CD14-positive monocyte (primary cell): ENCODE measurements at regions not wholly inside any gene's neighbourhood (a gene's known extent, or its start where the extent isn't known, plus 50 kb on each side); places are given as distances from the start of the nearest gene placed in this dataset.

Experiments used
- DNase-seq, 3 donors: peaks; one replicate each; pipeline ENCODE4 v3.0.0-alpha.2; 2011 to 2022
- H2AFZ ChIP-seq: 2 replicates; pipeline ENCODE4 v1.6.0; 2012; ENCODE audit warnings: mild to moderate bottlenecking, low read depth, low read length, inconsistent platforms; ENCODE audit not compliant: insufficient read depth, poor library complexity, severe bottlenecking
- H3K27ac ChIP-seq, 2 donors: 1 replicate in 1 of 2; 2 replicates in 1 of 2; pipeline ENCODE4 v1.5.1; 2012 to 2013; ENCODE audit warnings: low read length in 2 of 2, control low read depth in 1 of 2, inconsistent platforms in 1 of 2, low read depth in 1 of 2, mild to moderate bottlenecking in 1 of 2
- H3K27me3 ChIP-seq, 2 donors: one replicate each; pipeline versions ENCODE4 v1.6.0 to v1.6.1; 2011 to 2013; ENCODE audit warnings: low read length in 2 of 2; ENCODE audit not compliant: control insufficient read depth in 2 of 2, insufficient read depth in 2 of 2
- H3K36me3 ChIP-seq, 2 donors: replicated peaks in 1 of 2; 1 replicate in 1 of 2; 2 replicates in 1 of 2; pipeline versions ENCODE4 v1.5.1 to v1.6.1; 2012 to 2013; ENCODE audit warnings: low read length in 2 of 2, control low read depth in 1 of 2, inconsistent platforms in 1 of 2, mild to moderate bottlenecking in 1 of 2; ENCODE audit not compliant: insufficient read depth in 2 of 2, control insufficient read depth in 1 of 2
- H3K4me1 ChIP-seq, 2 donors: 1 replicate in 1 of 2; 2 replicates in 1 of 2; pipeline versions ENCODE4 v1.5.1 to v1.6.1; 2012 to 2013; ENCODE audit warnings: low read length in 2 of 2, control low read depth in 1 of 2, inconsistent platforms in 1 of 2, mild to moderate bottlenecking in 1 of 2, moderate library complexity in 1 of 2; ENCODE audit not compliant: insufficient read depth in 2 of 2, control insufficient read depth in 1 of 2
- H3K4me2 ChIP-seq: replicated peaks from 2 replicates; pipeline ENCODE3; 2012; ENCODE audit warnings: low read length, moderate library complexity, mild to moderate bottlenecking; ENCODE audit not compliant: poor library complexity, severe bottlenecking; ENCODE audit errors: extremely low read depth
- H3K4me3 ChIP-seq, 3 experiments: fragments of 200-600 bp in 1 of 3; sonication (generic) in 1 of 3; replicated peaks in 1 of 3; 1 replicate in 2 of 3; 2 replicates in 1 of 3; pipeline ENCODE4 v1.5.1; 2011 to 2013; ENCODE audit warnings: low read length in 3 of 3, mild to moderate bottlenecking in 3 of 3, control low read depth in 2 of 3, low read depth in 2 of 3, inconsistent platforms in 1 of 3, moderate library complexity in 1 of 3
- H3K79me2 ChIP-seq: 2 replicates; pipeline ENCODE4 v1.6.0; 2012; ENCODE audit warnings: mild to moderate bottlenecking, control low read depth, inconsistent platforms, low read length, moderate library complexity; ENCODE audit not compliant: insufficient read depth
- H3K9ac ChIP-seq: 2 replicates; pipeline ENCODE4 v1.6.0; 2017; ENCODE audit warnings: low read length, mild to moderate bottlenecking; ENCODE audit not compliant: insufficient read depth, poor library complexity, severe bottlenecking
- H3K9me3 ChIP-seq, 2 donors: replicated peaks in 1 of 2; 1 replicate in 1 of 2; 2 replicates in 1 of 2; pipeline versions ENCODE4 v1.5.1 to v1.6.1; 2012 to 2013; ENCODE audit warnings: low read length in 2 of 2, control low read depth in 1 of 2; ENCODE audit not compliant: control insufficient read depth in 1 of 2, insufficient read depth in 1 of 2
- H4K20me1 ChIP-seq: 2 replicates; pipeline ENCODE4 v1.6.0; 2012; ENCODE audit warnings: mild to moderate bottlenecking, low read length, control low read depth, moderate library complexity; ENCODE audit not compliant: insufficient read depth
- H3K27ac Mint-ChIP-seq, 7 donors: one replicate each; pipeline ENCODE4 v1.8.0; 2020; ENCODE audit warnings: mild to moderate bottlenecking in 7 of 7, mixed read lengths in 7 of 7, moderate library complexity in 6 of 7, inconsistent platforms in 2 of 7
- H3K27me3 Mint-ChIP-seq, 3 donors: one replicate each; pipeline ENCODE4 v1.8.0; 2021 to 2022; ENCODE audit warnings: low read depth in 3 of 3, mild to moderate bottlenecking in 3 of 3, mixed read lengths in 3 of 3, moderate library complexity in 3 of 3, inconsistent platforms in 1 of 3
- H3K36me3 Mint-ChIP-seq, 2 donors: one replicate each; pipeline ENCODE4 v1.8.0; 2020; ENCODE audit warnings: mixed read lengths in 2 of 2, inconsistent platforms in 1 of 2, mild to moderate bottlenecking in 1 of 2
- H3K4me1 Mint-ChIP-seq: one replicate; pipeline ENCODE4 v1.8.0; 2020; ENCODE audit warnings: mild to moderate bottlenecking, mixed read lengths
- H3K4me3 Mint-ChIP-seq, 2 donors: one replicate each; pipeline ENCODE4 v1.8.0; 2020; ENCODE audit warnings: mild to moderate bottlenecking in 2 of 2, mixed read lengths in 2 of 2, moderate library complexity in 1 of 2
- H3K9me3 Mint-ChIP-seq, 7 donors: one replicate each; pipeline ENCODE4 v1.8.0; 2020 to 2022; ENCODE audit warnings: mixed read lengths in 7 of 7, mild to moderate bottlenecking in 6 of 7, moderate library complexity in 6 of 7, inconsistent platforms in 2 of 7
- CTCF ChIP-seq: fragments of 200-600 bp; IDR thresholded peaks from one replicate; pipeline ENCODE4 v1.8.0; 2022; ENCODE audit warnings: antibody characterized with exemption, mild to moderate bottlenecking
- WGBS: methylation state at CpG from one replicate; pipeline ENCODE4 v1.1.5; 2013; ENCODE audit warnings: missing lambda C conversion rate; ENCODE audit not compliant: insufficient coverage; 5-methylcytosine and 5-hydroxymethylcytosine counted together
- intact Hi-C, 2 donors: fragments of 100-400 bp; cut with micrococcal nuclease; formaldehyde crosslinking; loops; one replicate each; pipeline versions ENCODE4 v1.15.0 to v1.15.1; 2023

DNA sequence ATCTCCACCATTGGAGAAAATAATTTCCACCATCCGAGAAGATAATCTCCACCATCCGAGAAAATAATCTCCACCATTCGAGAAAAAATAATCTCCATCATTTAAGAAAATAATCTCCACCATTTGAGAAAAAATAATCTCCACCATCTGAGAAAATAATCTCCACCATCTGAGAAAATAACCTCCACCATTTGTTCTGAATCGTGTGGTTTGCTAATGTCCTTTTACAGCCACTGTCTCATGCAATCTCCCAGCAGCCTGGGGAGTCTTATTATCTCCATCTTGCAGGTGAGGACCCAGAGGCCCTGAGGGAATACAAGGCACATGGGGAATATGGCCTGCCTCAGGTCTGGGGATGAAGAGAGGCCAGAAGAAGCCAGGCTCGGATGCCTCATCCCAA, 54.1 kb upstream of the TCF20 start:
- Mint-ChIP-seq H3K27me3 (peaks cover 3 to 24% (median 14%) of the 10 kb centered on the region in 3 donors), H3K4me3 (no peak overlapping the region), H3K9me3 (peaks cover 0 to 2% (median 0%) of the 10 kb centered on the region in 7 donors), H3K4me1 (peaks cover 7% of the 10 kb centered on the region), H3K36me3 (no peaks in the 10 kb centered on the region), H3K27ac (no peak overlapping the region)
- no peak overlapping the region for H3K9ac ChIP-seq
- no peak overlapping the region for H2AFZ ChIP-seq
- H3K4me3 ChIP-seq, result no peak overlapping the region
- peaks cover 0 to 3% of the 10 kb centered on the region in 2 donors for H3K9me3 ChIP-seq
- no peak overlapping the region for H3K4me2 ChIP-seq
- DNase-seq, result no peak
- H3K36me3 ChIP-seq, result no peaks in the 10 kb centered on the region
- WGBS, result 0% methylated on average over 1 of the region's 5 CpGs
- no peak overlapping the region for H3K27ac ChIP-seq
- H3K4me1 ChIP-seq, result no peaks in the 10 kb centered on the region
- no peaks in the 10 kb centered on the region for H3K79me2 ChIP-seq
- intact Hi-C loops, result no loop called here
- no peaks in the 10 kb centered on the region for H4K20me1 ChIP-seq
- H3K27me3 ChIP-seq, result no peaks in the 10 kb centered on the region
- no peak for TF ChIP-seq CTCF

GRCh38 chr22:42323971-42324370, 53.5 kb upstream of the TCF20 start:
- intact Hi-C loops, result no loop called here
- no peak overlapping the region for H3K4me3 ChIP-seq
- H3K36me3 ChIP-seq, result no peaks in the 10 kb centered on the region
- H2AFZ ChIP-seq, result no peak overlapping the region
- no peaks in the 10 kb centered on the region for H3K79me2 ChIP-seq
- Mint-ChIP-seq H3K27ac (no peak overlapping the region), H3K4me3 (no peak overlapping the region), H3K9me3 (peaks cover 0 to 2% (median 0%) of the 10 kb centered on the region in 7 donors), H3K4me1 (peaks cover 12% of the 10 kb centered on the region), H3K27me3 (peaks cover 3 to 20% (median 14%) of the 10 kb centered on the region in 3 donors), H3K36me3 (no peaks in the 10 kb centered on the region)
- no peaks in the 10 kb centered on the region for H3K4me1 ChIP-seq
- H3K9ac ChIP-seq, result no peak overlapping the region
- H4K20me1 ChIP-seq, result no peaks in the 10 kb centered on the region
- peaks cover 0 to 3% of the 10 kb centered on the region in 2 donors for H3K9me3 ChIP-seq
- no CpG with 5 or more reads among the region's 2 CpGs for WGBS
- no peak for TF ChIP-seq CTCF
- no peak overlapping the region for H3K27ac ChIP-seq
- DNase-seq, result no peak
- H3K27me3 ChIP-seq, result no peaks in the 10 kb centered on the region
- no peak overlapping the region for H3K4me2 ChIP-seq
